T1000 (cell line): ENCODE measurements at regions not wholly inside any gene's neighbourhood (a gene's known extent, or its start where the extent isn't known, plus 50 kb on each side); places are given as distances from the start of the nearest gene placed in this dataset.
"Not testable (repeated sequence)": the region's sequence is repeated elsewhere in the genome, so short reads cannot be mapped to it uniquely, and the experiment has no call there.

ENCODE experiments used
- DNase-seq: peaks from one replicate; lab custom pipeline; 2025; ENCODE audit warnings: mixed read lengths; lab: John Stamatoyannopoulos, UW

GRCh38 chr6:19612672-19613466 lies 224.3 kb upstream of the ID4 start:
- DNase-seq: not testable (repeated sequence)

GRCh38 chr6:19613678-19614077 lies 223.5 kb upstream of the ID4 start:
- DNase-seq: no peak

- no peak for DNase-seq
Observed at GRCh38 chr6:19616022-19616421, 221.1 kb upstream of the ID4 start.

- no peak for DNase-seq
Observed at GRCh38 chr6:19632230-19632629, 204.9 kb upstream of the ID4 start.

- DNase-seq: no peak
Observed at GRCh38 chr6:19632786-19633185, 204.4 kb upstream of the ID4 start.

- no peak for DNase-seq
Observed at GRCh38 chr6:19635728-19636127, 201.4 kb upstream of the ID4 start.

GRCh38 chr6:19637010-19637409 lies 200.2 kb upstream of the ID4 start:
- no peak for DNase-seq

- DNase-seq: no peak
Observed at GRCh38 chr6:19638931-19639330, 198.2 kb upstream of the ID4 start.

- DNase-seq: no peak
Observed at GRCh38 chr6:19643287-19643686, 193.9 kb upstream of the ID4 start.

- no peak for DNase-seq
Observed at GRCh38 chr6:19643713-19644112, 193.5 kb upstream of the ID4 start.

- DNase-seq: no peak
Observed at GRCh38 chr6:19655744-19656143, 181.4 kb upstream of the ID4 start.

- DNase-seq: no peak
Observed at GRCh38 chr6:19660123-19660910, 176.9 kb upstream of the ID4 start.

- no peak for DNase-seq
Observed at GRCh38 chr6:19662911-19663310, 174.3 kb upstream of the ID4 start.

- DNase-seq: no peak
Observed at GRCh38 chr6:19663479-19663878, 173.7 kb upstream of the ID4 start.

GRCh38 chr6:19664050-19664449 lies 173.1 kb upstream of the ID4 start:
- DNase-seq: no peak

GRCh38 chr6:19664878-19665612 lies 172.1 kb upstream of the ID4 start:
- no peak for DNase-seq

GRCh38 chr6:19665613-19665909 lies 171.6 kb upstream of the ID4 start:
- no peak for DNase-seq

GRCh38 chr6:19668710-19669109 lies 168.5 kb upstream of the ID4 start:
- DNase-seq: no peak

- no peak for DNase-seq
Observed at GRCh38 chr6:19669206-19669605, 168.0 kb upstream of the ID4 start.

- no peak for DNase-seq
Observed at GRCh38 chr6:19682859-19683258, 154.3 kb upstream of the ID4 start.

GRCh38 chr6:19690325-19691075 lies 146.7 kb upstream of the ID4 start:
- DNase-seq: no peak
